ENCODE measurements at regions not wholly inside any gene's neighbourhood (a gene's known extent, or its start where the extent isn't known, plus 50 kb on each side); places are given as distances from the start of the nearest gene placed in this dataset.

GRCh38 chr6:167730441-167730840 lies 96.3 kb upstream of the AFDN start:
- CTCF ChIA-PET (ENCODE audit: low intra/inter-chr PET ratio, low total read pairs) = no interaction called here

More at GRCh38 chr6:167730441-167730840, 96.3 kb upstream of the AFDN start:
- Histone ChIP-seq H4K20me1 (ENCODE audit: insufficient read depth, low read length) (no peaks in the 10 kb centered on the region), H3K27ac (ENCODE audit: extremely low read length, insufficient read depth, low read length) (no peak overlapping the region), H3K9me3 (ENCODE audit: low read length) (no peaks in the 10 kb centered on the region), H3K79me2 (ENCODE audit: insufficient read depth, low read length) (no peaks in the 10 kb centered on the region), H3K27me3 (ENCODE audit: control insufficient read depth in 1 of 2, insufficient read depth in 2 of 2, low read length in 2 of 2) (no peaks in the 10 kb centered on the region), H3K4me1 (ENCODE audit: insufficient read depth, low read length) (peaks cover 44% of the 10 kb centered on the region), H3K4me2 (ENCODE audit: low read depth, low read length) (no peak overlapping the region), H2AFZ (ENCODE audit: low read length) (no peak overlapping the region), H3K9ac (ENCODE audit: insufficient read depth, low read depth, low read length) (no peak overlapping the region), H3K36me3 (replicated peaks in 1 of 2; ENCODE audit: control insufficient read depth in 1 of 2, insufficient read depth in 2 of 2, low read length in 2 of 2) (no peaks in the 10 kb centered on the region), H3K4me3 (replicated peaks in 1 of 3; ENCODE audit: insufficient read depth in 1 of 3, low read depth in 2 of 3, low read length in 3 of 3) (no peak overlapping the region)
- ATAC-seq = no peak
- POLR2A ChIA-PET = no interaction called here
- in situ Hi-C loops (cut with HindIII; ENCODE audit: extremely low pct_ligation_motif_present, low pct_unique_long_range_greater_than_20kb) = no loop called here
- BruUV-seq (replicated peaks) = no TSS peak
- TF ChIP-seq, protein P1, sequence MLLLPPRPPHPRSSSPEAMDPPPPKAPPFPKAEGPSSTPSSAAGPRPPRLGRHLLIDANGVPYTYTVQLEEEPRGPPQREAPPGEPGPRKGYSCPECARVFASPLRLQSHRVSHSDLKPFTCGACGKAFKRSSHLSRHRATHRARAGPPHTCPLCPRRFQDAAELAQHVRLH (CRISPR knock-in tag; IDR thresholded peaks at IDR 0.05; ENCODE audit: borderline replicate concordance, low read depth) = no peak
- no peak for TF ChIP-seq STAT5B (CRISPR knock-in tag; IDR thresholded peaks at IDR 0.05)
- TF ChIP-seq JUNB (CRISPR knock-in tag; IDR thresholded peaks at IDR 0.05; ENCODE audit: borderline replicate concordance) = no peak
- TF ChIP-seq MBD4 (IDR thresholded peaks at IDR 0.05; ENCODE audit: borderline replicate concordance, low read length) = no peak
- TF ChIP-seq JARID2 (CRISPR knock-in tag; IDR thresholded peaks at IDR 0.05; ENCODE audit: insufficient replicate concordance) = no peak
- TF ChIP-seq GATA4 (IDR thresholded peaks at IDR 0.05; ENCODE audit: borderline replicate concordance, low read depth) = no peak
- no peak for TF ChIP-seq RFX1 (IDR thresholded peaks at IDR 0.05)
- TF ChIP-seq, protein P2, sequence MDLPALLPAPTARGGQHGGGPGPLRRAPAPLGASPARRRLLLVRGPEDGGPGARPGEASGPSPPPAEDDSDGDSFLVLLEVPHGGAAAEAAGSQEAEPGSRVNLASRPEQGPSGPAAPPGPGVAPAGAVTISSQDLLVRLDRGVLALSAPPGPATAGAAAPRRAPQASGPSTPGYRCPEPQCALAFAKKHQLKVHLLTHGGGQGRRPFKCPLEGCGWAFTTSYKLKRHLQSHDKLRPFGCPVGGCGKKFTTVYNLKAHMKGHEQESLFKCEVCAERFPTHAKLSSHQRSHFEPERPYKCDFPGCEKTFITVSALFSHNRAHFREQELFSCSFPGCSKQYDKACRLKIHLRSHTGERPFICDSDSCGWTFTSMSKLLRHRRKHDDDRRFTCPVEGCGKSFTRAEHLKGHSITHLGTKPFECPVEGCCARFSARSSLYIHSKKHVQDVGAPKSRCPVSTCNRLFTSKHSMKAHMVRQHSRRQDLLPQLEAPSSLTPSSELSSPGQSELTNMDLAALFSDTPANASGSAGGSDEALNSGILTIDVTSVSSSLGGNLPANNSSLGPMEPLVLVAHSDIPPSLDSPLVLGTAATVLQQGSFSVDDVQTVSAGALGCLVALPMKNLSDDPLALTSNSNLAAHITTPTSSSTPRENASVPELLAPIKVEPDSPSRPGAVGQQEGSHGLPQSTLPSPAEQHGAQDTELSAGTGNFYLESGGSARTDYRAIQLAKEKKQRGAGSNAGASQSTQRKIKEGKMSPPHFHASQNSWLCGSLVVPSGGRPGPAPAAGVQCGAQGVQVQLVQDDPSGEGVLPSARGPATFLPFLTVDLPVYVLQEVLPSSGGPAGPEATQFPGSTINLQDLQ (CRISPR knock-in tag; IDR thresholded peaks at IDR 0.05) = no peak
- TF ChIP-seq PRPF4 (IDR thresholded peaks at IDR 0.05; ENCODE audit: low read depth, low read length, poor library complexity, severe bottlenecking) = no peak
- no peak for TF ChIP-seq ZNF460 (CRISPR knock-in tag; IDR thresholded peaks at IDR 0.05; ENCODE audit: borderline replicate concordance)
- TF ChIP-seq HNRNPK (IDR thresholded peaks at IDR 0.05; ENCODE audit: low read depth, low read length, poor library complexity, severe bottlenecking) = no peak
- TF ChIP-seq AHR (CRISPR knock-in tag; IDR thresholded peaks at IDR 0.05) = no peak
- no peak for TF ChIP-seq PRMT3 (CRISPR knock-in tag; IDR thresholded peaks at IDR 0.05; ENCODE audit: borderline replicate concordance, low read depth)
- TF ChIP-seq ZHX1 (CRISPR knock-in tag; IDR thresholded peaks at IDR 0.05; ENCODE audit: low read depth) = no peak
- no peak for TF ChIP-seq SOX13 (IDR thresholded peaks at IDR 0.05)
- no peak for TF ChIP-seq SOX13 (CRISPR knock-in tag; conservative IDR thresholded peaks at IDR 0.05 in 1 of 2, IDR thresholded peaks at IDR 0.05 in 1 of 2)
- TF ChIP-seq, protein P3, sequence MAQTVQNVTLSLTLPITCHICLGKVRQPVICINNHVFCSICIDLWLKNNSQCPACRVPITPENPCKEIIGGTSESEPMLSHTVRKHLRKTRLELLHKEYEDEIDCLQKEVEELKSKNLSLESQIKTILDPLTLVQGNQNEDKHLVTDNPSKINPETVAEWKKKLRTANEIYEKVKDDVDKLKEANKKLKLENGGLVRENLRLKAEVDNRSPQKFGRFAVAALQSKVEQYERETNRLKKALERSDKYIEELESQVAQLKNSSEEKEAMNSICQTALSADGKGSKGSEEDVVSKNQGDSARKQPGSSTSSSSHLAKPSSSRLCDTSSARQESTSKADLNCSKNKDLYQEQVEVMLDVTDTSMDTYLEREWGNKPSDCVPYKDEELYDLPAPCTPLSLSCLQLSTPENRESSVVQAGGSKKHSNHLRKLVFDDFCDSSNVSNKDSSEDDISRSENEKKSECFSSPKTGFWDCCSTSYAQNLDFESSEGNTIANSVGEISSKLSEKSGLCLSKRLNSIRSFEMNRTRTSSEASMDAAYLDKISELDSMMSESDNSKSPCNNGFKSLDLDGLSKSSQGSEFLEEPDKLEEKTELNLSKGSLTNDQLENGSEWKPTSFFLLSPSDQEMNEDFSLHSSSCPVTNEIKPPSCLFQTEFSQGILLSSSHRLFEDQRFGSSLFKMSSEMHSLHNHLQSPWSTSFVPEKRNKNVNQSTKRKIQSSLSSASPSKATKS (CRISPR knock-in tag; IDR thresholded peaks at IDR 0.05) = no peak
- no peak for FAIRE-seq
- 92% methylated on average over 15 of the region's 15 CpGs for WGBS (ENCODE audit: low lambda C conversion rate)
- intact Hi-C loops (cut with micrococcal nuclease; ENCODE audit: unreplicated experiment) = no loop called here
- DNase-seq (ENCODE audit: low spot score) = no peak
